ENCODE measurements at regions not wholly inside any gene's neighbourhood (a gene's known extent, or its start where the extent isn't known, plus 50 kb on each side); places are given as distances from the start of the nearest gene placed in this dataset.
"Not testable (repeated sequence)": the region's sequence is repeated elsewhere in the genome, so short reads cannot be mapped to it uniquely, and the experiment has no call there.

- no peak for DNase-seq
Measured at GRCh38 chr5:75002271-75002670, 50.1 kb downstream of the GCNT4 start.

- no peak for DNase-seq
Measured at GRCh38 chr5:74995926-74996325, 56.4 kb downstream of the GCNT4 start.

GRCh38 chr5:74994826-74995225 is 57.5 kb downstream of the GCNT4 start:
- DNase-seq: no peak

- no peak for DNase-seq
Measured at GRCh38 chr5:74993743-74994142, 58.6 kb downstream of the GCNT4 start.

GRCh38 chr5:74992791-74993190 is 59.6 kb downstream of the GCNT4 start:
- no peak for DNase-seq

GRCh38 chr5:74991522-74991921 is 60.8 kb downstream of the GCNT4 start:
- DNase-seq: no peak

GRCh38 chr5:74990194-74990593 is 62.2 kb downstream of the GCNT4 start:
- no peak for DNase-seq

- DNase-seq: no peak
Measured at GRCh38 chr5:74988273-74988983, 63.9 kb downstream of the GCNT4 start.

- DNase-seq: no peak
Measured at GRCh38 chr5:74978345-74978744, 74.0 kb downstream of the GCNT4 start.

GRCh38 chr5:74977471-74977870 is 74.9 kb downstream of the GCNT4 start:
- DNase-seq: no peak

GRCh38 chr5:74976651-74977050 is 75.7 kb downstream of the GCNT4 start:
- DNase-seq: no peak

- DNase-seq: no peak
Measured at GRCh38 chr5:74975582-74975981, 76.8 kb downstream of the GCNT4 start.

GRCh38 chr5:74974451-74975091 is 77.8 kb downstream of the GCNT4 start:
- DNase-seq: peak in 3 of 6 experiments; percentile 12 to 35 (median 17)

- no peak for DNase-seq
Measured at GRCh38 chr5:74973694-74974093, 78.7 kb downstream of the GCNT4 start.

- DNase-seq: no peak
Measured at GRCh38 chr5:74971947-74972460, 80.4 kb downstream of the GCNT4 start.

- not testable (repeated sequence) for DNase-seq
Measured at GRCh38 chr5:74970891-74971290, 81.5 kb downstream of the GCNT4 start.

- no peak for DNase-seq
Measured at GRCh38 chr5:74969726-74970125, 82.6 kb downstream of the GCNT4 start.

- DNase-seq: no peak
Measured at GRCh38 chr5:74966141-74967026, 86.0 kb downstream of the GCNT4 start.

GRCh38 chr5:74963407-74963806 is 89.0 kb downstream of the GCNT4 start:
- no peak for DNase-seq

- DNase-seq: no peak
Measured at GRCh38 chr5:74957906-74958305, 91.7 kb upstream of the FAM169A start.

- DNase-seq: no peak
Measured at GRCh38 chr5:74957029-74957784, 91.0 kb upstream of the FAM169A start.

- DNase-seq: no peak
Measured at GRCh38 chr5:74956278-74956677, 90.1 kb upstream of the FAM169A start.

GRCh38 chr5:74954919-74955318 is 88.7 kb upstream of the FAM169A start:
- no peak for DNase-seq

Measured in stimulated activated naive CD4-positive, alpha-beta T cell (primary cell).